ENCODE measurements at regions not wholly inside any gene's neighbourhood (a gene's known extent, or its start where the extent isn't known, plus 50 kb on each side); places are given as distances from the start of the nearest gene placed in this dataset.
"Not testable (repeated sequence)": the region's sequence is repeated elsewhere in the genome, so short reads cannot be mapped to it uniquely, and the experiment has no call there.

DNA sequence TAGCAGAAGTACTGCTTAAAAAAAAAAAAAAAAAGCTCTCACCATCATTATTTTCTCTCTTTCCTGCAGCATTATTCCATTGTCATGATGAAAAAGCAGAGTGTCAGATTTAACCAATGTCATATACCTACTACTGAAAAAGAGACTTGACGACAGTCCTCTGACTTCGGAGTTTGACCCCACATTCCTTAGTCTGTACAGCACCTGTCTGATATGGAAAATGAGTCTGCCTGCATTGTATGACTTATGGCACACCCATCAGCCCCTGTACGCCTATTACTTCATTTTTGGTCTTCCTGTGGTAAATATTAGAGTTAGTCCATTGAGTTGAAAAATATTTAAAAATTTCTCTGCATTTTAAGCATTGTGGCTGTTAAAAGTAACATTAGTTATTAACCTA is 54.5 kb upstream of the NOX4 start:
- H3K4me2 ChIP-seq (ENCODE audit: low read length): no peak overlapping the region
- no peaks in the 10 kb centered on the region for H3K27me3 ChIP-seq (ENCODE audit: control insufficient read depth, insufficient read depth, low read length)
- H3K36me3 ChIP-seq (ENCODE audit: insufficient read depth, low read length): no peaks in the 10 kb centered on the region
- no peak overlapping the region for H3K9ac ChIP-seq (ENCODE audit: low read depth, low read length)
- H3K4me1 ChIP-seq (ENCODE audit: control insufficient read depth, insufficient read depth, low read length): no peaks in the 10 kb centered on the region
- no peaks in the 10 kb centered on the region for H3K9me3 ChIP-seq (replicated peaks; ENCODE audit: low read length)
- no peak overlapping the region for H3K4me3 ChIP-seq (ENCODE audit: low read length)

GRCh38 chr11:89555781-89556180 is 64.6 kb upstream of the NOX4 start:
- not testable (repeated sequence) for H3K9ac ChIP-seq (ENCODE audit: low read depth, low read length); H3K4me3 ChIP-seq (ENCODE audit: low read length); H3K4me2 ChIP-seq (ENCODE audit: low read length); H3K27me3 ChIP-seq (ENCODE audit: control insufficient read depth, insufficient read depth, low read length); H3K4me1 ChIP-seq (ENCODE audit: control insufficient read depth, insufficient read depth, low read length); H3K36me3 ChIP-seq (ENCODE audit: insufficient read depth, low read length); H3K9me3 ChIP-seq (replicated peaks; ENCODE audit: low read length)

GRCh38 chr11:89556731-89557707 is 65.8 kb upstream of the NOX4 start:
- not testable (repeated sequence) for H3K9ac ChIP-seq (ENCODE audit: low read depth, low read length); H3K36me3 ChIP-seq (ENCODE audit: insufficient read depth, low read length); H3K4me3 ChIP-seq (ENCODE audit: low read length); H3K9me3 ChIP-seq (replicated peaks; ENCODE audit: low read length); H3K27me3 ChIP-seq (ENCODE audit: control insufficient read depth, insufficient read depth, low read length); H3K4me2 ChIP-seq (ENCODE audit: low read length); H3K4me1 ChIP-seq (ENCODE audit: control insufficient read depth, insufficient read depth, low read length)

DNA sequence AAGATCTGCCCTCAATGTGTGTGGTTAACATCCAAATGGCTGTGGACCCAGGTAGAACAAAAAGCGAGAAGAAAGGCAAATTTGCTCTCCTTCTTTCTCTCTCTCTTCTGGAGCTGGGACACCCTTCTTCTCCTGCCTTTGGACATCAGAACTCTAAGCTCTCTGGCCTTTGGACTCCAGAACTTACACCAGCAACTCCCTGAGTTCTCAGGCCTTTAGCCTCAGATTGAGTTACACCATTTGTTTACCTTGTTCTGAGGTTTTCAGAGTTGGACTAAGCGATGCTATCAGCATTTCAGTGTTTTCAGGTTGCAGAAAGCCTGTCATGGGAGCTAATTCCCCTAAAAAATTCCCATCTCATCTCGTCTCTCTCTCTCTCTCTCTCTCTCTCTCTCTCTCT is 69.4 kb upstream of the NOX4 start:
- H3K27me3 ChIP-seq (ENCODE audit: control insufficient read depth, insufficient read depth, low read length); H3K9ac ChIP-seq (ENCODE audit: low read depth, low read length); H3K9me3 ChIP-seq (replicated peaks; ENCODE audit: low read length); H3K36me3 ChIP-seq (ENCODE audit: insufficient read depth, low read length); H3K4me1 ChIP-seq (ENCODE audit: control insufficient read depth, insufficient read depth, low read length); H3K4me3 ChIP-seq (ENCODE audit: low read length); H3K4me2 ChIP-seq (ENCODE audit: low read length): not testable (repeated sequence)

GRCh38 chr11:89562731-89563130 is 71.6 kb upstream of the NOX4 start:
- H3K27me3 ChIP-seq (ENCODE audit: control insufficient read depth, insufficient read depth, low read length); H3K9ac ChIP-seq (ENCODE audit: low read depth, low read length); H3K9me3 ChIP-seq (replicated peaks; ENCODE audit: low read length); H3K4me3 ChIP-seq (ENCODE audit: low read length); H3K4me1 ChIP-seq (ENCODE audit: control insufficient read depth, insufficient read depth, low read length); H3K4me2 ChIP-seq (ENCODE audit: low read length); H3K36me3 ChIP-seq (ENCODE audit: insufficient read depth, low read length): not testable (repeated sequence)

- no peaks in the 10 kb centered on the region for H3K27me3 ChIP-seq (ENCODE audit: control insufficient read depth, insufficient read depth, low read length)
- no peak overlapping the region for H3K9ac ChIP-seq (ENCODE audit: low read depth, low read length)
- H3K36me3 ChIP-seq (ENCODE audit: insufficient read depth, low read length): no peaks in the 10 kb centered on the region
- no peak overlapping the region for H3K4me3 ChIP-seq (ENCODE audit: low read length)
- H3K4me2 ChIP-seq (ENCODE audit: low read length): no peak overlapping the region
- no peaks in the 10 kb centered on the region for H3K9me3 ChIP-seq (replicated peaks; ENCODE audit: low read length)
- no peaks in the 10 kb centered on the region for H3K4me1 ChIP-seq (ENCODE audit: control insufficient read depth, insufficient read depth, low read length)
These were observed 75.8 kb upstream of the NOX4 start for GRCh38 chr11:89566972-89567371.

- H3K36me3 ChIP-seq (ENCODE audit: insufficient read depth, low read length); H3K9ac ChIP-seq (ENCODE audit: low read depth, low read length); H3K4me2 ChIP-seq (ENCODE audit: low read length); H3K9me3 ChIP-seq (replicated peaks; ENCODE audit: low read length); H3K4me1 ChIP-seq (ENCODE audit: control insufficient read depth, insufficient read depth, low read length); H3K27me3 ChIP-seq (ENCODE audit: control insufficient read depth, insufficient read depth, low read length); H3K4me3 ChIP-seq (ENCODE audit: low read length): not testable (repeated sequence)
These were observed 78.2 kb upstream of the NOX4 start for GRCh38 chr11:89569387-89569786.

DNA sequence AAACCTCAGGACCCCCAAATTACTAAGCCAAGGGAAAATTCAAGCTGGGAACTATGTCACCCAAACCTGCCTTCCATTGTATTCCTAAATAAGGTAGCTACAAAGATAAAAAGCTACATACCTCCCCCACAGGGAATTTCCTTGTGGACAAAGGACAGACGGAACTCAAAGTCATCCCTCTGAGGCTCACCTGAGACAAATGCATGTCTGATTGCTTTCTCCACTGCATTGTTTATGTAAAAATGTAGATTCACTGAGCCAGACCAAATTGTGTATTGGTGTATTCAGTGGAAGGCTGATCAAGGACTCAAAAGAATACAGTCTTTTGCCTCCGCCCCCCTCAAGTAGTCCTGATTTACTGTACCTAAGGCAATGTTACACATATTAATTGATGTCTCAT is 80.5 kb upstream of the NOX4 start:
- H3K9me3 ChIP-seq (replicated peaks; ENCODE audit: low read length); H3K36me3 ChIP-seq (ENCODE audit: insufficient read depth, low read length); H3K4me2 ChIP-seq (ENCODE audit: low read length); H3K4me3 ChIP-seq (ENCODE audit: low read length); H3K27me3 ChIP-seq (ENCODE audit: control insufficient read depth, insufficient read depth, low read length); H3K9ac ChIP-seq (ENCODE audit: low read depth, low read length); H3K4me1 ChIP-seq (ENCODE audit: control insufficient read depth, insufficient read depth, low read length): not testable (repeated sequence)

- not testable (repeated sequence) for H3K4me3 ChIP-seq (ENCODE audit: low read length); H3K27me3 ChIP-seq (ENCODE audit: control insufficient read depth, insufficient read depth, low read length); H3K9me3 ChIP-seq (replicated peaks; ENCODE audit: low read length); H3K36me3 ChIP-seq (ENCODE audit: insufficient read depth, low read length); H3K4me2 ChIP-seq (ENCODE audit: low read length); H3K9ac ChIP-seq (ENCODE audit: low read depth, low read length); H3K4me1 ChIP-seq (ENCODE audit: control insufficient read depth, insufficient read depth, low read length)
These were observed 84.7 kb upstream of the NOX4 start for GRCh38 chr11:89575846-89576245.

DNA sequence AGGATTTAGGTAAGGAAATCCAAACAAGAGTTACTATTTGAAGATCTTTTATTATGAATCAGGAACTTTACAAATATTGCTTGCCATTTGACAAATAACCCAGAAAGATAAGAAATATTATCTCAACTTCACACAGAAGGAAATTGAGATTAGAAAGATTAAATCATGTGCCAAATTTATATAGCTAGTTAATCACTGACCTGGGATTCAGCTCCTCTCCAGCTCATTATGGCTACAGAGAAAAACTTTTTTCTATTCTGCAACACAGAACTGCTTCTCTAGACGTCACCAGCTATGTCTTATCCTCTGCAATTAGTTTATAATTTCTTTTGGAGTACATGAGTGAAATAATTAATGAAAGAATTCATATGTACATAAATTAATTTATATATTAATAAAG is 86.3 kb upstream of the NOX4 start:
- not testable (repeated sequence) for H3K4me2 ChIP-seq (ENCODE audit: low read length); H3K27me3 ChIP-seq (ENCODE audit: control insufficient read depth, insufficient read depth, low read length); H3K9me3 ChIP-seq (replicated peaks; ENCODE audit: low read length); H3K9ac ChIP-seq (ENCODE audit: low read depth, low read length); H3K4me1 ChIP-seq (ENCODE audit: control insufficient read depth, insufficient read depth, low read length); H3K4me3 ChIP-seq (ENCODE audit: low read length); H3K36me3 ChIP-seq (ENCODE audit: insufficient read depth, low read length)

DNA sequence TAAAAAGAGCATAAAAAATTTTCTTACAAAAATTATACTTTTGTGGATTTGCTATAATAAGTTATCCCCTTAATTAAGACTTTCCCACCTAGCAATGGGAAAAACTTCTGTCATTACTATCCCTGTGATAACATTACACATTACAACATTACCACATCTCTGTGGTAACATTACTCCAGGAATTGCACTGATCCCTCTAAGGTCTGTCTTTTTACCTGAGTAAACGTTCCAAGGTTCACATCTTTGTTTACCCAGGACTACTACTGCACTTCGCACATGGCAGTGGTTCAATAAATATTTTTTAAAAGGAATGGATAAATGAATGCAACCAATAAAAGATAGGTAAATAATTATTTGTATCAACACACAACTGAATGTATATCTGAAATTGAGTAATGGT is 92.4 kb upstream of the NOX4 start:
- H3K36me3 ChIP-seq (ENCODE audit: insufficient read depth, low read length): no peaks in the 10 kb centered on the region
- H3K4me3 ChIP-seq (ENCODE audit: low read length): no peak overlapping the region
- H3K9ac ChIP-seq (ENCODE audit: low read depth, low read length): no peak overlapping the region
- H3K4me2 ChIP-seq (ENCODE audit: low read length): no peak overlapping the region
- H3K27me3 ChIP-seq (ENCODE audit: control insufficient read depth, insufficient read depth, low read length): no peaks in the 10 kb centered on the region
- H3K9me3 ChIP-seq (replicated peaks; ENCODE audit: low read length): no peaks in the 10 kb centered on the region
- no peaks in the 10 kb centered on the region for H3K4me1 ChIP-seq (ENCODE audit: control insufficient read depth, insufficient read depth, low read length)

- H3K4me3 ChIP-seq (ENCODE audit: low read length); H3K4me2 ChIP-seq (ENCODE audit: low read length); H3K9ac ChIP-seq (ENCODE audit: low read depth, low read length); H3K4me1 ChIP-seq (ENCODE audit: control insufficient read depth, insufficient read depth, low read length); H3K36me3 ChIP-seq (ENCODE audit: insufficient read depth, low read length); H3K27me3 ChIP-seq (ENCODE audit: control insufficient read depth, insufficient read depth, low read length); H3K9me3 ChIP-seq (replicated peaks; ENCODE audit: low read length): not testable (repeated sequence)
These were observed 93.9 kb upstream of the NOX4 start for GRCh38 chr11:89585046-89585445.
